ENCODE measurements at regions not wholly inside any gene's neighbourhood (a gene's known extent, or its start where the extent isn't known, plus 50 kb on each side); places are given as distances from the start of the nearest gene placed in this dataset.

- Histone ChIP-seq H2AK5ac (ENCODE audit: low read length, severe bottlenecking) (no peak overlapping the region), H3K14ac (ENCODE audit: low read length in 2 of 2) (no peak overlapping the region), H3K9ac (ENCODE audit: low read length) (no peak overlapping the region), H3K4ac (ENCODE audit: low read depth in 1 of 2, low read length in 2 of 2) (no peak overlapping the region), H2AFZ (ENCODE audit: low read depth, low read length) (no peak overlapping the region), H3K23ac (ENCODE audit: low read length in 2 of 2) (no peak overlapping the region), H3K27ac (ENCODE audit: low read length, poor library complexity, severe bottlenecking) (no peak overlapping the region), H3K9me3 (ENCODE audit: control insufficient read depth, low read length) (no peaks in the 10 kb centered on the region), H3K36me3 (ENCODE audit: control insufficient read depth in 1 of 2, insufficient read depth in 2 of 2, low read depth in 1 of 2, low read length in 2 of 2) (no peaks in the 10 kb centered on the region), H2BK120ac (ENCODE audit: low read depth, low read length) (no peak overlapping the region), H2BK5ac (ENCODE audit: low read depth, low read length, poor library complexity, severe bottlenecking) (no peak overlapping the region), H4K8ac (ENCODE audit: low read length) (no peak overlapping the region), H3K27me3 (ENCODE audit: control insufficient read depth in 1 of 2, insufficient read depth in 1 of 2, low read length in 2 of 2) (no peaks in the 10 kb centered on the region), H3K18ac (ENCODE audit: low read depth in 1 of 2, low read length in 2 of 2) (no peak overlapping the region), H3K4me3 (ENCODE audit: insufficient read depth in 1 of 2, low read depth in 1 of 2, low read length in 2 of 2) (no peak overlapping the region), H2BK15ac (ENCODE audit: low read depth, poor library complexity, severe bottlenecking) (no peak overlapping the region), H3K4me2 (ENCODE audit: low read length, poor library complexity, severe bottlenecking) (no peak overlapping the region), H4K91ac (ENCODE audit: low read length) (no peak overlapping the region), H2BK12ac (ENCODE audit: low read length in 2 of 2) (no peak overlapping the region), H3K4me1 (ENCODE audit: control insufficient read depth, insufficient read depth, low read depth, low read length) (no peaks in the 10 kb centered on the region), H3K79me1 (replicated peaks; ENCODE audit: low read length, poor library complexity, severe bottlenecking) (no peaks in the 10 kb centered on the region)
- no peak for DNase-seq
- WGBS = 100% methylated on average over 1 of the region's 2 CpGs
Measured at GRCh38 chr18:40907842-40908241, 1047.2 kb upstream of the PIK3C3 start.

GRCh38 chr18:40904295-40904694 lies 1050.7 kb upstream of the PIK3C3 start:
- Histone ChIP-seq H3K36me3 (ENCODE audit: control insufficient read depth in 1 of 2, insufficient read depth in 2 of 2, low read depth in 1 of 2, low read length in 2 of 2) (no peaks in the 10 kb centered on the region), H3K18ac (ENCODE audit: low read depth in 1 of 2, low read length in 2 of 2) (no peak overlapping the region), H3K4me3 (ENCODE audit: insufficient read depth in 1 of 2, low read depth in 1 of 2, low read length in 2 of 2) (no peak overlapping the region), H2BK12ac (ENCODE audit: low read length in 2 of 2) (no peak overlapping the region), H4K91ac (ENCODE audit: low read length) (no peak overlapping the region), H4K8ac (ENCODE audit: low read length) (no peak overlapping the region), H3K4me2 (ENCODE audit: low read length, poor library complexity, severe bottlenecking) (no peak overlapping the region), H3K79me1 (replicated peaks; ENCODE audit: low read length, poor library complexity, severe bottlenecking) (no peaks in the 10 kb centered on the region), H3K9me3 (ENCODE audit: control insufficient read depth, low read length) (no peaks in the 10 kb centered on the region), H2BK5ac (ENCODE audit: low read depth, low read length, poor library complexity, severe bottlenecking) (no peak overlapping the region), H3K4ac (ENCODE audit: low read depth in 1 of 2, low read length in 2 of 2) (no peak overlapping the region), H3K9ac (ENCODE audit: low read length) (no peak overlapping the region), H2AFZ (ENCODE audit: low read depth, low read length) (no peak overlapping the region), H2BK120ac (ENCODE audit: low read depth, low read length) (no peak overlapping the region), H3K4me1 (ENCODE audit: control insufficient read depth, insufficient read depth, low read depth, low read length) (no peaks in the 10 kb centered on the region), H3K14ac (ENCODE audit: low read length in 2 of 2) (no peak overlapping the region), H2BK15ac (ENCODE audit: low read depth, poor library complexity, severe bottlenecking) (no peak overlapping the region), H3K27ac (ENCODE audit: low read length, poor library complexity, severe bottlenecking) (no peak overlapping the region), H2AK5ac (ENCODE audit: low read length, severe bottlenecking) (no peak overlapping the region), H3K23ac (ENCODE audit: low read length in 2 of 2) (no peak overlapping the region), H3K27me3 (ENCODE audit: control insufficient read depth in 1 of 2, insufficient read depth in 1 of 2, low read length in 2 of 2) (no peaks in the 10 kb centered on the region)
- 100% methylated on average over 1 of the region's 1 CpG for WGBS
- DNase-seq = no peak

- no peak overlapping the region for H3K18ac ChIP-seq (ENCODE audit: low read depth in 1 of 2, low read length in 2 of 2)
- H4K91ac ChIP-seq (ENCODE audit: low read length) = no peak overlapping the region
- no peak overlapping the region for H3K4me2 ChIP-seq (ENCODE audit: low read length, poor library complexity, severe bottlenecking)
- no peaks in the 10 kb centered on the region for H3K36me3 ChIP-seq (ENCODE audit: control insufficient read depth in 1 of 2, insufficient read depth in 2 of 2, low read depth in 1 of 2, low read length in 2 of 2)
- 73% methylated on average over 2 of the region's 2 CpGs for whole genome bisulfite sequencing
- no peak overlapping the region for H3K14ac ChIP-seq (ENCODE audit: low read length in 2 of 2)
- H3K27ac ChIP-seq (ENCODE audit: low read length, poor library complexity, severe bottlenecking) = no peak overlapping the region
- no peak overlapping the region for H2AFZ ChIP-seq (ENCODE audit: low read depth, low read length)
- H3K9me3 ChIP-seq (ENCODE audit: control insufficient read depth, low read length) = no peaks in the 10 kb centered on the region
- no peak overlapping the region for H3K9ac ChIP-seq (ENCODE audit: low read length)
- no peak overlapping the region for H2BK15ac ChIP-seq (ENCODE audit: low read depth, poor library complexity, severe bottlenecking)
- DNase-seq = no peak
- H2BK5ac ChIP-seq (ENCODE audit: low read depth, low read length, poor library complexity, severe bottlenecking) = no peak overlapping the region
- no peaks in the 10 kb centered on the region for H3K79me1 ChIP-seq (replicated peaks; ENCODE audit: low read length, poor library complexity, severe bottlenecking)
- no peak overlapping the region for H2AK5ac ChIP-seq (ENCODE audit: low read length, severe bottlenecking)
- no peak overlapping the region for H2BK12ac ChIP-seq (ENCODE audit: low read length in 2 of 2)
- H3K27me3 ChIP-seq (ENCODE audit: control insufficient read depth in 1 of 2, insufficient read depth in 1 of 2, low read length in 2 of 2) = no peaks in the 10 kb centered on the region
- H3K4ac ChIP-seq (ENCODE audit: low read depth in 1 of 2, low read length in 2 of 2) = no peak overlapping the region
- H3K23ac ChIP-seq (ENCODE audit: low read length in 2 of 2) = no peak overlapping the region
- no peak overlapping the region for H3K4me3 ChIP-seq (ENCODE audit: insufficient read depth in 1 of 2, low read depth in 1 of 2, low read length in 2 of 2)
- no peaks in the 10 kb centered on the region for H3K4me1 ChIP-seq (ENCODE audit: control insufficient read depth, insufficient read depth, low read depth, low read length)
- H2BK120ac ChIP-seq (ENCODE audit: low read depth, low read length) = no peak overlapping the region
- H4K8ac ChIP-seq (ENCODE audit: low read length) = no peak overlapping the region
Measured at GRCh38 chr18:40902436-40902835, 1052.6 kb upstream of the PIK3C3 start.

- H3K79me1 ChIP-seq (replicated peaks; ENCODE audit: low read length, poor library complexity, severe bottlenecking) = no peaks in the 10 kb centered on the region
- no peaks in the 10 kb centered on the region for H3K27me3 ChIP-seq (ENCODE audit: control insufficient read depth in 1 of 2, insufficient read depth in 1 of 2, low read length in 2 of 2)
- peaks cover 2% of the 10 kb centered on the region for H3K9me3 ChIP-seq (ENCODE audit: control insufficient read depth, low read length)
- no peak overlapping the region for H3K4me3 ChIP-seq (ENCODE audit: insufficient read depth in 1 of 2, low read depth in 1 of 2, low read length in 2 of 2)
- WGBS = 94% methylated on average over 3 of the region's 3 CpGs
- H3K9ac ChIP-seq (ENCODE audit: low read length) = no peak overlapping the region
- H3K4ac ChIP-seq (ENCODE audit: low read depth in 1 of 2, low read length in 2 of 2) = no peak overlapping the region
- H2BK15ac ChIP-seq (ENCODE audit: low read depth, poor library complexity, severe bottlenecking) = no peak overlapping the region
- H2BK12ac ChIP-seq (ENCODE audit: low read length in 2 of 2) = peak overlapping the region in 1 of 2 experiments; percentile 66
- peak overlapping the region; percentile 57 for H2BK5ac ChIP-seq (ENCODE audit: low read depth, low read length, poor library complexity, severe bottlenecking)
- no peak overlapping the region for H3K18ac ChIP-seq (ENCODE audit: low read depth in 1 of 2, low read length in 2 of 2)
- no peaks in the 10 kb centered on the region for H3K4me1 ChIP-seq (ENCODE audit: control insufficient read depth, insufficient read depth, low read depth, low read length)
- no peak overlapping the region for H3K27ac ChIP-seq (ENCODE audit: low read length, poor library complexity, severe bottlenecking)
- H2BK120ac ChIP-seq (ENCODE audit: low read depth, low read length) = no peak overlapping the region
- no peak overlapping the region for H3K4me2 ChIP-seq (ENCODE audit: low read length, poor library complexity, severe bottlenecking)
- H3K23ac ChIP-seq (ENCODE audit: low read length in 2 of 2) = no peak overlapping the region
- H3K14ac ChIP-seq (ENCODE audit: low read length in 2 of 2) = no peak overlapping the region
- peak overlapping the region; percentile 6 for H4K8ac ChIP-seq (ENCODE audit: low read length)
- no peak overlapping the region for H4K91ac ChIP-seq (ENCODE audit: low read length)
- no peaks in the 10 kb centered on the region for H3K36me3 ChIP-seq (ENCODE audit: control insufficient read depth in 1 of 2, insufficient read depth in 2 of 2, low read depth in 1 of 2, low read length in 2 of 2)
- no peak overlapping the region for H2AFZ ChIP-seq (ENCODE audit: low read depth, low read length)
- no peak for DNase-seq
- no peak overlapping the region for H2AK5ac ChIP-seq (ENCODE audit: low read length, severe bottlenecking)
Measured at GRCh38 chr18:40897884-40898283, 1057.2 kb upstream of the PIK3C3 start.
